Effector CD4-positive, alpha-beta T cell (primary cell): ENCODE measurements at regions not wholly inside any gene's neighbourhood (a gene's known extent, or its start where the extent isn't known, plus 50 kb on each side); places are given as distances from the start of the nearest gene placed in this dataset.
"Not testable (repeated sequence)": the region's sequence is repeated elsewhere in the genome, so short reads cannot be mapped to it uniquely, and the experiment has no call there.

Experiments used
- DNase-seq: peaks from one replicate; pipeline ENCODE4 v3.0.0-alpha.2; 2020

DNA sequence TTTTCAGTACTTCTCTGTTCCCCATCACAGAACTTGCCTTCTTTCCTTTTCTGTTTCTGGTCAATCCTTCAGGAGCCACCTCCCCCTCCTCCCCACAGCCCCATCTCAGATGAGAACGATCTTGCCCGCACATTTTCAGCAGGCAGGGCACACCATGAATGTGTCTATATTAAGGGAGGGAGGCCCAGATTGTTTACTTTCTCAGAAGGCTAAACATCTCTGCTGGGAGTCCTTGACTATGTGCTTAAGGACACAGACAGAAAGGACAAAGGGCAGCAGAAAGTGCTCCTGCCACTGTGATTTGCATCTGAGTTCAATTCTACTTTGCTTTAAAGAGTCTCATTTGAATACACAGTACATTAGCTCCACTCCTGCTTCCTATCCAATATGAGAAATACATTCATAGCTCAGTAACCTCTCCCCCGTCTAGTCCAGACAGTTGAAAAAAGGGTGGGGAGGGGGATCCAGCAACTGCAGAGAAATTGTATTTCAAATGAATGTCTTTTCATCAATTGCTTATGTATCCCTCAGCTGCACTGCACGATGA lies 175.0 kb upstream of the PARD3B start:
- no peak for DNase-seq

DNA sequence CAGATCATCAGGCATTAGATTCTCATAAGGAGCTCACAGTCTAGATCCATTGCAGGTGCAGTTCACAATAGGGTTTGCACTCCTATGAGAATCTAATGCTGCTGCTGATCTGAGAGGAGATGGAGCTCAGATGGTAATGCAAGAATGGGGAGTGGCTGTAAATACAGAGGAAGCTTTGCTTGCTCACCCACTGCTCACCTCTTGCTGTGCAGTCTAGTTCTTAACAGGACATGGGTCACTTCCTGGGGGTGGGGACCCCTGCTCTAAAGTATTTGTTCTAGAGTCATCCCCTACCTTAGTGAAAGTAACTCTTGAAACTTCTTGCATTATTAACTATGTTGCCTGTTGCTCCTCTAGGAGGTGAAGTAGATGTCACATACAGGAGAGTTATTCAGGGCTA lies 171.3 kb upstream of the PARD3B start:
- DNase-seq: no peak

DNA sequence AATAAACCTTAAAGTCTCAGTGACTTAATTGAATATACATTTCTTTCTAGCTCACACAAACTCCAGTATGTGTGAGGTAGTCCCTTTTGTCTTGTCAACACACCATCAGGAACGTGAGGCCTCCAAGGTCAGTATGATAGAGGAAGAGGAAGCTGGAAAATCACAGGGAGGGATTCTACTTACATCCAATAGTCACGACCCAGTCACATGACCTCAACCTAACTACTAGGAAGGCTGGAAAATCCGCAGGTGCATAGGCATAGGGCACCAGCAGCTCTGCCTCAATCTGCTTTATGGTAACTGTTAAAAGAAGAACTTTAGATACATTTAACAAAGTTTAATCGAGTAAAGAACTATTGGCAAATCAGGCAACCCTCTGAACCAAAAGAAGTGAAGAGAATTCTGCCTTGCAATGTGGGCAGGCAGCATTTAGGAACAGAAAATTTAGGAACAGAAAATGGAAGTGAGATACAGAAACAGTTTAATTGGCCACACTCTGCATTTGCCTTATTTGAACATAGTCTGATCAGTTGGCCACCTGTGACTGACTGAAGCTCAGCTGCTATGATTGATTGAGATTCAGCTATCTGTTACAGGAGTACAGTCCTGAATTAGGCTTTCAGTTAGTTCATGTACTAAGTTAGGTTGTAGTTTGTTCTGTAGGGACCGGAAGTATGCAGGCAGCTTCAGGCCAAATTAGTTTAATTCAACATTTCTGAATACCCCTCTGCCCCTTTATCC lies 165.0 kb upstream of the PARD3B start:
- no peak for DNase-seq

DNA sequence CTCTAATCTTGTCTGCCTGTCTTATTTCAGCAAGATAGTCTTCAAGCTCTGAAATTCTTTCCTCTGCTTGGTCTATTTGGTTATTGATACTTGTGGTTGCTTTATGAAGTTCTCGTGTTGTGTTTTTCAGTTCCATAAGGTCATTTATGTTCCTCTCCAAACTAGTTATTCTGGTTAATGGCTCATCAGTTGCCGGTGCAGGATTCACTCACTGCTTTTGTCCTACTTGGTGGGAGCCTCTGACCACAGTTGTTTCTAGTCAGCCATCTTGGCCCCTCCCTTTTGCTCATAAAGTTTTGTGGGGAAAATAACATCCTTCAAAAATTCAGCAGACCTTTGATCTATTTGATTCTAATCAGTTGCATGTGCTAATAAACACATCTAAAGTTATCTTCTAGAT lies 158.6 kb upstream of the PARD3B start:
- DNase-seq: no peak

DNA sequence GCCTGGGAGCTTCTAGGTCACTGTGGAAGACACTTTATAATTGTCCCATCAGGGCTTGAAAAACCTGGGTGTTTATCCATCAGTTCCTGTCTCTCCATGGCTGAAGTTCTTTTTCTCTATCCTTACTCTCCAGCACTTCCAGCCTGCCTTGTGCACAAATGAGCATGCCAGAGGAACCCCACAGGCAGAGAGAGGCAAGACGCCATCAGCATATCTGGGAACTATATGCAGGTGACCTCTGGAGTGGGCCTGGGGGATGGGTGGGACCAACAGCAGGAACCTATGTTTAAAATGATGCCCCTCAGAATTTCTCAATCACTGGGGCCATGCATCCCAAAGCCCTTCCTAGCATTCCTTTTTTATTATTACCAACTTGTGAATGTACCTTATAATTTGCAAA lies 156.2 kb upstream of the PARD3B start:
- DNase-seq: no peak

DNA sequence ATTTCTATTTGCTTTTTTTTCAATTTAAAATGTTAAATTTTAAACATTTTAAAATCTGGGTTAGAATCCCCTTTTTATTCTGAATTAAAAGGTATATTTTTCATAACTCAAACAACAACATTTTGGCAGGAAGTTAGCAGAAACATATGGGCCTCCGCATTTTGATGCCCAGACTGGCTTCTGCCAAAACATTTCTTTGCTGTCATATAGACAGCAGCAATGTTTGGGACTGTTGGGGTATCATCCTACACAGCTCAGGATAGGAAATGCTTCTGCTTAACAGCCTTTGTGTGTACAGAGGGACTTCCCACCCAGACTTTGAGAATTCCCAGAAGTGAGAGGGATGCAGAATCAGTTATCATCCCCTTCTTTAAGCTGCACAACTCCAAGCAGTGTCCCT lies 155.4 kb upstream of the PARD3B start:
- DNase-seq: no peak

DNA sequence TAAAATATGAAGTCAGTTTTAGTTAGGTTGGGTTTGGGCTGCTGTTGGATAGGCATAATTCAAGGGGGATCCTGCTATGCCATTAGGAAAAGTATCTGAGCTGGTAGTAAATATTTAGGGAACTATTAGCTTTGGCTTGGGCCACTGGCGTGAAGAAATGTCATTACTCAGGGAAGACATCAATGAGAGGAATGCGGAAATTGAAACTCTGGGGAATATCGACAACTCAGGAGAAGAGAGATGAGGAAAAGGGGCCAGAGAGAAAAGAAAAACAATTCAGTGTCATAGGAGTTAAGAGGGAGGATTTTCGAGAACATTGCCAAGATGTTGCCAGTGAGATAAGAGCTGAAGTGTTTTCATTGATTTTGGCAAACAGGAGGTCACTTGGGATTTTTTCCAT lies 149.7 kb upstream of the PARD3B start:
- DNase-seq: no peak

DNA sequence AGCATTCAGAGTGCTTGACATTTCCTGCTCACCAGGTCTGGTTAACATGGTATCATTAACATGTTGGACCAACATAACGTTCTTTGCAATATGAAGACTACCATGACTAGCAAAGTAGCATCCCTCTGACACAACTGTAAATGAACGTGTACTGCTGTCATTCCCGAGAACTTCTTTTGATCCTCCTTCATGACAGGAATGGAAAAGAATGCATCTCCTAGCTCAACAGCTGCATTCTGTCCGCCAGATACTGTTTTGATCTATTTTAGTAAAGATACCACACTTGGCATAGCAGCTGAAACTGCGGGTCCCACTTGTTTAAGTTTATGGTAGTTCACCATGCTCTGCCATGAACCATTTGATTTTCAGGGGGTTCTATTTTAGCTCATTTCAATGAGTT lies 144.2 kb upstream of the PARD3B start:
- no peak for DNase-seq

DNA sequence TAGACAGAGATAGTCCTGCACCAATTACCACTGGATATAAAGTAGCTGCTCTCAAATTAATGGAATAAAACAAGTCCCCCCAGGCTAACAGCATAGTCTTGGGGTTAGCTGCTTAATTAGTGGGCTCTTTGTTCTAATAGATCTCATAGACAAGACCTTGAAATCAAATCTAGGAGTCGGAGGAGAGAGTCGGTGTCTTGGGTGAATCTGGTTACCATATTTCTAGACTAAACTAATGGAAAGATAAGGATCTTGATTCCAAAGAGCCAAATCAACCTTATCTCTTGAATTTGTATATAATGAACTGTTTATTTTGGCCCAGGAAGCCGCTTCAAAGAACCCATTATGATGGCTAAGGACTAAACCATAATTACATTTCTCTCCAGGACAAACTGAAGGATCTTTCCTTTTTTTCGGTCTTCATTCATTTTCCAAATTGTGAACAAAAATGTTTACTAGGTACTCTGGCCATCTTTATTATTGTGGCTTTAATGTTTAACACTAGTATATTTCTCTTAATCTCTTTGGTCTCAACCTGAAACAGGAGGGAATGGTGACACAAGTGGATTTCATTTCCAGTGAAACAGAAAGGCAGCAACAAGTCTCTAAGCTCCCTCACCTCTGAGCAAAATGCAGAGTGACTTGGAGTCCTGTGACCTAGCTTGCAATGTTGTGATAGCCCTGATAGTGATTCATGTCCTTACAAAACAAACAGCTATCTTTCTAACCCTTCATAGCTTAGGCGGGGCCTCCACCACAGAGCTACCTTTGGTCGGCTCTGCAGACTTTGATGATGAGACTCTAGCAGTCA lies 137.9 kb upstream of the PARD3B start:
- DNase-seq: no peak

DNA sequence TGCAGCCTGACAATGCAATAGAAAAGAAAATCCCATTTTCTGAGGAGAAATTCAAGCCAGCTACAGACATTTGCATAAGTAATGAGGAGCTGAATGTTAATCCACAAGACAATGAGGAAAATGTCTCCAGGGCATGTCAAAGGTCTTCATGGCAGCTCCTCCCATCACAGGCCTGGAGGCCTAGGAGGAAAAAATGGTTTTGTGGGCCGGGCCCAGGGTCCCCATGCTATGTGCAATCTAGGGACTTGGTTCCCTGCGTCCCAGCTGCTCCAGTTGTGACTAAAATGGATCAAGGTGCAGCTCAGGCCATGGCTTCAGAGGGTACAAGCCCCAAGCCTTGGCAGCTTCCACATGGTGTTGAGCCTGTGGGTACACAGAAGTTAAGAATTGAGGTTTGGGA lies 132.5 kb upstream of the PARD3B start:
- DNase-seq: not testable (repeated sequence)

DNA sequence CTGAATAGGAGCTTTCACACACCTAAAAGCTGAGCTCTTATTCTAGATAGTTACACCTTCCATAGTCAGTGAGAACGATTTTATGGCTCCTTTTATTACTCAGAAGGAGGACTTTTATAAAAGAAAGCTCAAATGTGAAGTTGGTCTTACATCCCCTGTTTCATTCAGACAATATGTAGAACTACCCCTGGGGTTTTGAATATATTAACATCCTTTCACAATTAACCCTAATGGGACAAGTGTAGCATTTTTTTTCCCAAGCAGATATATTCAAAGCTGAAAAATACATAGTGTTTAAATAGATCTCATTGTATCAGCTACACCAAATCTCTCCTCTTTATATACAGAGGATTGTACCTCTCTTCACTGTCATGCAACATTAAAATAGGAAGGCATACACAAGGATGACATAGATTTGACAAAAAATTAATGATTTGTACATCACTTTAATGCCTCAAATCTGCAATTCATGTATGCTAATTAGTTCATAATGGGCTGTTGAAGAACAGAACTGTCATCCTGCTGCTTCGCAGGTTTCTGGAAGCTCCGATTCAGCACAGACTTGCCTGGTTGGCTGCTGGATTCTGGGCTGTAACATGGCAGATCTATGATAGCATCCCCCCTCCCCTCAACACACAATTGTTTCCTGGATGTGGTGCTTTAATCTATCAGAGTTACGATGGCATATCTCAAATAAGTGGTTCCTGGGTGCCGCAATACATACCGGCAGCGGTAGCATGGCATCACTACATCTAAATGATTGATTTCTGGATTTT lies 129.7 kb upstream of the PARD3B start:
- no peak for DNase-seq

DNA sequence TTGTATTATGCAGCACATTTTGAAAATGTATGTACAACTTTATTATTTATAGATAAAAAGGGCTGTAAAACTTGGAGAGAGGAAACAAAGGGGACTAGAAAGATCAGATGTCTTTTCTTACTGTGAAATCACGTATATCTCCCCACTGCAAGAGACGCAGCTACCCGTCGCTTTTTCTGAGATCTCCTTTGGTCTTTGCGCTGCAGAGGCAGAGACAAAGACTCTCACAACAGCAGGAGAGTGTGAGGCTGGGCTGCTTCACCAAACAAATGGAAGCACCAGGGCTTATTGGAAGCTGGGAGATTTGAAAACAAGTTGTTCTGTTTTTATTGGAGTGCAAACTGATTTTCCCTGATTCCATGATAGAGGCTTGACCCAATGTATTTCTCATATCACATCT lies 129.0 kb upstream of the PARD3B start:
- no peak for DNase-seq

DNA sequence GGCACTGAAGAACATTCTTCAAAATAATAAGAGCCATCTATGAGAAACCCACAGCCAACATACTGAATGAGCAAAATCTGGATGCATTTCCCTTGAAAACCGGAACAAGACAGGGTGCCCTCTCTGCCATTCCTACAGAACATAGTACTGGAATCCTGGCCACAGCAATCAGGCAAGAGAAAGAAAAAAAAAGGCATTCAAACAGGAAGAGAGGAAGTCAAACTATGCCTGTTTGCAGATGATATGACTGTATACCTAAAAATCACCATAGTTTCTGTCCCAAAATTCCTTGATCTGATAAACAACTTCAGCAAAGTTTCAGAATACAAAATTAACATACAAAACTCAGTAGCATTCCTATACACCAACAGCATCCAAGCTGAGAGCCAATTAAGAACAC lies 119.5 kb upstream of the PARD3B start:
- no peak for DNase-seq

DNA sequence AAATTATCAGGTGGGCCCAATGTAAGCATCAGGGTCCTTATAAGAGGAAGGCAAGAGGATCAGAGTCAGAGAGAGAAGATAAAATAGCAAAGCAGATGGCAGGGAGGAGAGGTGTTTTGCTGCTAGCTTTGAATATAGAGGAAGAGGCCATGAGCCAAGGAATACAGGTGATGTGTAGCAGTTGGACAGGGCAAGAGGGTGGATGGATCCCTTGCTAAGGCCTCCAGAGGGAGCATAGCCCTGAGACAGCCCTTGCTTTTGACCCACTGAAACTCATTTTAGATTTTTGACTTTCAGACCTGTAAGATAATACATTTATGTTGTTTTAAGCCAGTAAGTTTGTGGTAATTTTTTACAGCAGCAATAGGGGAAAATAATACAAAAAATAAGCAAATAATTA lies 116.6 kb upstream of the PARD3B start:
- no peak for DNase-seq

DNA sequence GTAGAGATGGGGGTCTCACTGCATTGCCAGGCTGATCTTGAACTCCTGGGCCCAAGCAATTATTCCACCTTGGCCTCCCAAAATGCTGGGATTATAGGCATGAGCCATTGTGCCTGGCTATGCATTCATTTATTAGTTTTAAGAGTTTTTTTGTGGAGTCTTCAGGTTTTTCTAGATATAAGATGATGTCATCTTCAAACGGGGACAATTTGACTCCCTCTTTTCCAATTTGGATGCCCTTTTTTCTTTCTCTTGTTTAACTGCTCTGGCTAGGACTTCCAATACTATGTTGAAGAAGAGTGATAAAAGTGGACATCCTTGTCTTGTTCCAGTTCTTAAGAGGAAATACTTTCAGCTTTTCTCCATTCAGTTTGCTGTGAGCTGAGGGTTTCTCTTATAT lies 113.7 kb upstream of the PARD3B start:
- no peak for DNase-seq

DNA sequence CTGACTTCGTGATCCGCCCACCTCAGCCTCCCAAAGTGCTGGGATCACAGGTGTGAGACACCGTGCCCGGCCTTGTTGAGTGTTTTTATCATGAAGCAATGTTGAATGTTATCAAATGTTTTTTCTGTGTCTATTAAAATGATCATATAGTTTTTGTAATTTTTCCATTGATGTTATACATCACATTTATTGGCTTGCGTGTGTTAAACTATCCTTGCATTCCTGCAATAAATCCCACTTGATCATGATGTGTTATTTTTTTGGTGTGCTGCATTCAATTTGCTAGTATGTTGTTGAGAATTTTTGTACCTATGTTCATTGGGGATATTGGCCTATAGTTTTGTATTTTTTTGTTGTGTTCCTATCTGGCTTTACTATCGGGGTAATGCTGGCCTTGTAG lies 113.1 kb upstream of the PARD3B start:
- no peak for DNase-seq

DNA sequence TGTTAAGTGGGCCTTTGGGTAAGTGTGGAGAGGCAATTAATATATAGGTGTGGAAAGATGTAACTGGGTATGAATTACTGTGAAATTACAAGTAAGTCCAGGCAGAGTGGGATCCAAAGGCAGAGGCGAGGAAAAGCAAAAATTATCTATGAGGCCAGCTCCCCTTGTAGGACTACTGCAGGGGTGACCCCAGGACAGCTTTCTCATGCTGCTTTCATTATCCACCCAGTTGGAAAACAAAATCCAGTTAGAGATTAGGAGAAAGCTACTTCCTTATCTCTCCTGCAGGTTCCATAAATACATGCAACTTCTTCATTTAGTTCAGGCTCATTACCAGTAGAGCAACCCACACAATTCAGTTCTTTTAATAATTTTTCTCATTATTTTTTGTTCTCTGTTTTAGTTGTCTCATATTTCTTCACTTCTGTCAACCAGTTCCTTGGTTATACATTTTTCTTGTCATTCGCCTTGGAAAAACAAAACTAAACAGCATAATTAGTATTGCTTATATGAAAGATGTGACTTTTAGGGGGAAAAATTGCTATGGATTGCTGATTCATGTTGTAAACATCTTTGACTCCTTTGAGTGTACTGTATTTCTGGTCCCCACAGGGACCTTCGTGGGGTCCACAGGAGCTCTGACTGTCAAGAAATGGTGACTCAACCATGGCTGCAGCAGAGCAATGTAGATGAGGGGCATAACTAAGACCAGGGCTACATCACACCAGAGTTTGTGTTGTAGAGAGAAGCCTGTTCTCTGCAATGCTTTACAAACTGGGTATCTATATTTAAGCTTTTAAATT lies 110.4 kb upstream of the PARD3B start:
- DNase-seq: no peak

DNA sequence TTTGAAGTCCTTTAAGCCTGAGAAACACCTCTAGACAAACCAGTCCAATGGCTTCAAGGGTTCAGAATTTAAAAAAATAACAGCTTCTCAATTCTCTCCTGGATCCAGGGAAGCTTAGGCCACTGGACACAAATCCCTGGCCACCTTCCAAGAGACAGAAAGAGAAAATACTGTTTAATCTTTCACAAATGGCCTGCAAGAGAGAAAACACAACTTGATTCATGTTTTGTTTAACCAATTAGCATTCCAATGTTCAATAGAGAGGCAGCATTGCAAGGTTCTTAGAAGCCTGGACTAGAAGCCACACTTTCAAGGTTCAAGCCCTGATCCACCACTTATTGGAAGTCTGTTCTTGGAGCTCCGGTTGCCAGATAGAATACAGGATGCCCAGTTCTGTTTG lies 109.0 kb upstream of the PARD3B start:
- DNase-seq: no peak

DNA sequence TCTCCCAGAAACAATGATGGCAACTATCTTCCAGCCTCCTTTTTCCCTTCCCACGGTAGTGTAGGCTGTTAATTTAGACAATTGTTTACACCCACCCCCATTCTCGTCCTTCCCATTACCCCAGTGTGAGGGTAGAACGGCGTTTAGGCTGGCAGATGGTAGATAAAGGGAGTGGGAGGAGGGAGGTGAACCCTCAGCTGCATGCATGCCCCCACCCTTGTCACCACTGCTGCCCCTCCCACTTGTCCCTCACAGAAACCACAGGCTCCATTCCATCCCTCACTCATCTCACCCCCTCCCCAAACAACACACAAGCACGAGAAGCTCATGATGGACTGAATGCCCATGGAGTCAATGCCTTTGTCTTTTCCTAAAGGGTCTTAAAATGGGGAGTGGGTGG lies 107.9 kb upstream of the PARD3B start:
- no peak for DNase-seq

DNA sequence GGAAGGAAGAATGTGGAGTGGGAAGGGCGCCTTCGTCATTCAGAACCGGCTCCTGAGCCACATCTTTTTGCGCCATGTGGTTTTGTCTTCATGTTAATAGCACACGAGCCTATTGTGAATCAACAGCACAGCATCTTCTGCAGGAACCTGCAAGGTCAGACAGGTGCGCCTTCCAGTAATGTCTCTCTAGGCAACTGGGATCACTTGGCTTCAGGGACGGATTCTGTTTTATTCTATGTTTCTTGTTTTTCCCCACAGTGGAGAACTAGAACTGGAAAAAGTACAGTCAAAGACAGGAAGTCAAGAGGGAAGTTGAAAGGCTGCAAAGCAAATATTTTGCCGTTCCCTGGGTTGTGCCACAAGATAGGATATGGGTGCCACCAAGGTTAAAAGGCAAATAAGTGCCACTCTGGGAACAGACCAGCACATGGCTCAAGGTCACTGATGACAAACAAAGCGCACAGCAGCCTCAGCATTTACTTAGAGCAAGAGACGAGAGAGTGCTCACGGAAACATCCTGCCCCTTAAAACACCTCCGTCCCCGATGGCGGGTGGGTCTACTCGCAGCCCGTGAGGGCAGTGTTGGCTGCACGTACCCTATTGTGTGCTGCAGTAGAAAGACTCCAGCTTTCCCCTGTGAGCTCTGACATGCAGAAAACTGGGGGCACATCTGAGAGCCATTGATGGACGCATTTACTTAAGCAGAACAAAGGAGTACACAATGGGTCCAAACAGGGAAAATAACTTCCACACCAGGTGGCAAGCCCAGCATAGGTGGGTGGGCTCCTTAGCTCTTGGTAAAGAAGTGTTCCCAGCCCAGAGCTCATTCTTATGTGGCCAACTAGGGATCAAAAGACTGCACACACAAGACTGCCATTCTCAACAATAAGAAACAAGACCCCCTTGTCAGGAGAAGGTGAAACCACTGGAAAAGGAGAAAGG lies 107.2 kb upstream of the PARD3B start:
- no peak for DNase-seq

DNA sequence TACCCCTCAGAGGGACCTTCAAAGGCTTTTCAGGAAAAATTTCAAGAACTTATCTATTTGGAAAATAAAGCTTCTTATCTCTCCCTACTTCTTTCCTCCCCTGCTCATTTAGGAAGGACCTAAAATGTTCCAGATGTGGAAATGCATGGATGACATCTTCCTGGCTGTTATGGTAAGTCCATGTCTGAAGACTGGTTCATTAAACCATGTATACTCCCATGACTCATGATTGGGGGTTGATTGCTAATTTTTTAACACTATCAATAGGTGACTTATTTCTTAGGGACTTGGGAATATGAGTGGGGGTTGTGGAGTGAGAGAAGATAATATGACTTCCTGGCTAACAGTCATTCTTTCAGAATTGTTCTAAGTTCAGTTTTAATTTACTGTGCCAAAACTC lies 104.0 kb upstream of the PARD3B start:
- DNase-seq: no peak
